K562 (cell line): ENCODE measurements at regions not wholly inside any gene's neighbourhood (a gene's known extent, or its start where the extent isn't known, plus 50 kb on each side); places are given as distances from the start of the nearest gene placed in this dataset.

ENCODE experiments used
- ARID1B ChIP-seq: fragments of 450-650 bp; IDR thresholded peaks from 2 replicates; pipeline ENCODE4 v1.6.1; 2016; ENCODE audit warnings: antibody characterized with exemption, mild to moderate bottlenecking, inconsistent platforms
- ATF1 ChIP-seq, 2 experiments: fragments of 450-650 bp in 1 of 2; IDR thresholded peaks; 2 replicates each; pipeline ENCODE4 v1.6.1; 2016; ENCODE audit warnings: missing compliant biosample characterization in 1 of 2, missing genetic modification characterization in 1 of 2
- ATF7 ChIP-seq: fragments of 450-650 bp; IDR thresholded peaks from 2 replicates; pipeline ENCODE4 v1.7.1; 2014; ENCODE audit warnings: mild to moderate bottlenecking, moderate library complexity
- C11orf30 ChIP-seq: fragments of 450-650 bp; IDR thresholded peaks from 2 replicates; pipeline ENCODE4 v1.6.1; 2016; ENCODE audit warnings: low read depth, mild to moderate bottlenecking
- CBFA2T3 ChIP-seq: fragments of 450-650 bp; IDR thresholded peaks from 2 replicates; pipeline ENCODE4 v1.6.1; 2017
- CBX5 ChIP-seq: IDR thresholded peaks from 2 replicates; pipeline ENCODE4 v1.6.1; 2014; ENCODE audit warnings: low read depth, borderline replicate concordance
- CC2D1A ChIP-seq: fragments of 450-650 bp; IDR thresholded peaks from 2 replicates; pipeline ENCODE4 v1.6.1; 2017; ENCODE audit warnings: mild to moderate bottlenecking
- CHAMP1 ChIP-seq: fragments of 450-650 bp; IDR thresholded peaks from 2 replicates; pipeline ENCODE4 v1.6.1; 2016; ENCODE audit warnings: mild to moderate bottlenecking
- CHD2 ChIP-seq: IDR thresholded peaks from 2 replicates; pipeline ENCODE4 v1.6.1; 2011; ENCODE audit warnings: low read depth, low read length
- FOXK2 ChIP-seq, 2 experiments: fragments of 450-650 bp; IDR thresholded peaks in 1 of 2; conservative IDR thresholded peaks in 1 of 2; 2 replicates each; pipeline ENCODE4 v1.6.1; 2016; ENCODE audit warnings: low read depth in 2 of 2, mild to moderate bottlenecking in 1 of 2
- HDAC1 ChIP-seq, 2 experiments: fragments of 450-650 bp; IDR thresholded peaks; 2 replicates each; pipeline ENCODE4 v1.6.1; 2016 to 2017; ENCODE audit warnings: inconsistent platforms in 1 of 2, mild to moderate bottlenecking in 1 of 2, moderate library complexity in 1 of 2
- HMBOX1 ChIP-seq: sonication (generic); IDR thresholded peaks from 2 replicates; pipeline ENCODE4 v1.6.1; 2016
- LEF1 ChIP-seq: fragments of 450-650 bp; IDR thresholded peaks from 2 replicates; pipeline ENCODE4 v1.6.1; 2016; ENCODE audit warnings: mild to moderate bottlenecking
- MAFG ChIP-seq: fragments of 450-650 bp; conservative IDR thresholded peaks from 2 replicates; pipeline ENCODE4 v1.6.1; 2016; ENCODE audit warnings: missing genetic modification characterization, missing compliant biosample characterization
- MECOM ChIP-seq: fragments of 250-450 bp; sonication (Bioruptor Pico); IDR thresholded peaks from 2 replicates; pipeline ENCODE4 v1.8.0; 2022; ENCODE audit warnings: inconsistent platforms
- MEIS2 ChIP-seq: fragments of 450-650 bp; IDR thresholded peaks from 2 replicates; pipeline ENCODE4 v1.6.1; 2014; ENCODE audit warnings: mild to moderate bottlenecking; ENCODE audit not compliant: partially characterized antibody
- MITF ChIP-seq: IDR thresholded peaks from 2 replicates; pipeline ENCODE4 v1.6.1; 2014; ENCODE audit warnings: antibody characterized with exemption
- NCOR1 ChIP-seq: fragments of 450-650 bp; IDR thresholded peaks from 2 replicates; pipeline ENCODE4 v1.6.1; 2016; ENCODE audit warnings: mild to moderate bottlenecking, moderate library complexity
- NFE2 ChIP-seq: IDR thresholded peaks from 2 replicates; pipeline ENCODE4 v1.6.1; 2014; ENCODE audit warnings: antibody characterized with exemption, low read depth
- POLR2AphosphoS5 ChIP-seq: IDR thresholded peaks from 2 replicates; pipeline ENCODE4 v1.6.1; 2011; ENCODE audit warnings: mild to moderate bottlenecking, low read depth, low read length, moderate library complexity; ENCODE audit not compliant: control insufficient read depth, insufficient read depth
- SAFB ChIP-seq: fragments of 200-400 bp; formaldehyde crosslinking; IDR thresholded peaks from 2 replicates; pipeline ENCODE4 v1.6.1; 2017; ENCODE audit warnings: low read depth, low read length, borderline replicate concordance
- SMARCA4 ChIP-seq: fragments of 450-650 bp; IDR thresholded peaks from 2 replicates; pipeline ENCODE4 v1.6.1; 2016
- TCF7L2 ChIP-seq: fragments of 150-350 bp; IDR thresholded peaks from 2 replicates; pipeline ENCODE4 v1.6.1; 2016; ENCODE audit warnings: low read depth, mild to moderate bottlenecking, low read length, moderate library complexity
- ZC3H4 ChIP-seq: sonication (generic); formaldehyde crosslinking; IDR thresholded peaks from 2 replicates; pipeline ENCODE4 v1.9.0; 2021; ENCODE audit warnings: missing genetic modification reagents, borderline replicate concordance
- ZNF224 ChIP-seq: sonication (generic); formaldehyde crosslinking; IDR thresholded peaks from 2 replicates; pipeline ENCODE4 v1.8.0; 2022; ENCODE audit warnings: mild to moderate bottlenecking, missing genetic modification reagents
- ZNF316 ChIP-seq: fragments of 450-650 bp; IDR thresholded peaks from 2 replicates; pipeline ENCODE4 v1.6.1; 2016
- ZNF384 ChIP-seq: IDR thresholded peaks from 2 replicates; pipeline ENCODE4 v1.6.1; 2012; ENCODE audit warnings: low read depth, low read length, improper control_type of control experiment

GRCh38 chr5:105593011-105593760, 2030.6 kb upstream of the NUDT12 start (continued):
- no peak for TF ChIP-seq SAFB
- TF ChIP-seq NFE2 = peak; percentile 76
- TF ChIP-seq MECOM (CRISPR knock-in tag) = 0 out of 2 replicates have a peak, but pooled peaks have one; percentile 33
- 0 out of 2 replicates have a peak, but pooled peaks have one; percentile 30 for TF ChIP-seq POLR2AphosphoS5
- peak; percentile 61 for TF ChIP-seq MAFG (tag)
- TF ChIP-seq ZNF316 = peak; percentile 63
- TF ChIP-seq ARID1B = peak; percentile 61; the same call in 1 of the 2 replicates
- no peak for TF ChIP-seq CBX5
- TF ChIP-seq HDAC1 (IDR thresholded peaks at IDR 0.05) = 0 out of 4 replicates have a peak, but pooled peaks of 1 of the 2 experiments have one; percentile 22
- TF ChIP-seq HMBOX1 = peak; percentile 94
- peak; percentile 49; the same call in 1 of the 2 replicates for TF ChIP-seq ZNF384
- TF ChIP-seq MEIS2 = peak; percentile 37
- 0 out of 2 replicates have a peak, but pooled peaks have one; percentile 26 for TF ChIP-seq SMARCA4
- TF ChIP-seq TCF7L2 = peak; percentile 53; the same call in 1 of the 2 replicates
- no peak for TF ChIP-seq ZNF224 (CRISPR knock-in tag)
- peak; percentile 75 for TF ChIP-seq CBFA2T3
- TF ChIP-seq ATF7 = peak; percentile 56; the same call in 1 of the 2 replicates
- TF ChIP-seq NCOR1 = peak; percentile 46
- TF ChIP-seq ATF1 (CRISPR knock-in tag; IDR thresholded peaks at IDR 0.05) = no peak
- no peak for TF ChIP-seq ATF1 (tag; IDR thresholded peaks at IDR 0.05)
- peak; percentile 50 for TF ChIP-seq CHAMP1
- TF ChIP-seq LEF1 = no peak
- TF ChIP-seq CC2D1A = 0 out of 2 replicates have a peak, but pooled peaks have one; percentile 30
- TF ChIP-seq MITF = no peak
- TF ChIP-seq C11orf30 = peak; percentile 50
- no peak for TF ChIP-seq CHD2
- TF ChIP-seq ZC3H4 (CRISPR knock-in tag) = no peak
- TF ChIP-seq FOXK2 (conservative IDR thresholded peaks at IDR 0.05 in 1 of 2, IDR thresholded peaks at IDR 0.05 in 1 of 2; ENCODE audit: low read depth in 2 of 2) = 0 out of 4 replicates have a peak, but pooled peaks of 1 of the 2 experiments have one; percentile 33
